ENCODE measurements at regions not wholly inside any gene's neighbourhood (a gene's known extent, or its start where the extent isn't known, plus 50 kb on each side); places are given as distances from the start of the nearest gene placed in this dataset.
A peak's percentile ranks its signal among the peaks of the same experiment; 100 is the strongest.

DNA sequence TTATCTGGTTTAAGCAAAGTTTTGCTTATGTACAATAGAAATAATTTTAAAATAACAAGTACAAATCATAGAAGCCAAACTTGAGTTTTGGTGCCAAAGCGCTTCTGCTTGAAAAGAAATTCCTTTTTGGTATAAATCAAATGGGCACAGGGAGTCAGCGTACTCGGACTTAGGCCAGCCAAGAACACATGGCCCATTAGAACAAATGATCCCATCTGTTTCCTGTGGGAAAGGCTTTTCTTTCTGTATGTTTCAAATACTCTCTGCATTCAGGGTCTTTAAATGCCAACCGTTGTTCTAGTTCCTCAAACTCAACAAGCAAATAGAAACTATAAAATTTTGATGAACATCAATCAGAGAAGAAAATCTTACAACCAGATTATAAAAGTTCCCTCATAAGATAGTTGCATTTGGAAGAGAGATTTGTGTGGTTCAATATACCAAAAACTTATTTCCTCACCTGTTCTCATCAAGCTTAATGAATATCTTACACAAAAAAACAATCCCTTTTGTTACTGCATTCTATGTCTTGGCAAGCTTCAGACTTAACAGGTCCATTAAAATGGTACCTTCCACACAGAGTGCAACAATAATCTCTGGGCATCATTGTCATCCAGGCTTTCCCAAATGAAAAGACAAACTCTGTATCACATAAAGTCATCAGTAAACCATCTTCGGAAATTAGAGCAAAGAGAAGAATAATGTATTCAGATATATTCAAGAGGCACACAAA is 739.8 kb upstream of the API5 start:
- no peaks in the 10 kb centered on the region for H3K36me3 ChIP-seq
- no peaks in the 10 kb centered on the region for H3K4me1 ChIP-seq
- no peak overlapping the region for H3K27ac ChIP-seq
- H3K9me3 ChIP-seq: peaks cover 0 to 10% (median 0%) of the 10 kb centered on the region in 4 donors
- TF ChIP-seq POLR2AphosphoS5 (IDR thresholded peaks at IDR 0.05) (no peak), POLR2A (IDR thresholded peaks at IDR 0.05) (no peak), EP300 (IDR thresholded peaks at IDR 0.05) (no peak)
- TF ChIP-seq, protein P1, sequence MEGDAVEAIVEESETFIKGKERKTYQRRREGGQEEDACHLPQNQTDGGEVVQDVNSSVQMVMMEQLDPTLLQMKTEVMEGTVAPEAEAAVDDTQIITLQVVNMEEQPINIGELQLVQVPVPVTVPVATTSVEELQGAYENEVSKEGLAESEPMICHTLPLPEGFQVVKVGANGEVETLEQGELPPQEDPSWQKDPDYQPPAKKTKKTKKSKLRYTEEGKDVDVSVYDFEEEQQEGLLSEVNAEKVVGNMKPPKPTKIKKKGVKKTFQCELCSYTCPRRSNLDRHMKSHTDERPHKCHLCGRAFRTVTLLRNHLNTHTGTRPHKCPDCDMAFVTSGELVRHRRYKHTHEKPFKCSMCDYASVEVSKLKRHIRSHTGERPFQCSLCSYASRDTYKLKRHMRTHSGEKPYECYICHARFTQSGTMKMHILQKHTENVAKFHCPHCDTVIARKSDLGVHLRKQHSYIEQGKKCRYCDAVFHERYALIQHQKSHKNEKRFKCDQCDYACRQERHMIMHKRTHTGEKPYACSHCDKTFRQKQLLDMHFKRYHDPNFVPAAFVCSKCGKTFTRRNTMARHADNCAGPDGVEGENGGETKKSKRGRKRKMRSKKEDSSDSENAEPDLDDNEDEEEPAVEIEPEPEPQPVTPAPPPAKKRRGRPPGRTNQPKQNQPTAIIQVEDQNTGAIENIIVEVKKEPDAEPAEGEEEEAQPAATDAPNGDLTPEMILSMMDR (IDR thresholded peaks at IDR 0.05): no peak
- no peaks in the 10 kb centered on the region for H3K27me3 ChIP-seq
- peak in 1 of 2 donors; percentile 38 for DNase-seq
- WGBS, 5 donors: 60 to 76% (median 71%) methylated on average over 5 of the region's 5 CpGs
- no peak overlapping the region for H3K4me3 ChIP-seq
- intact Hi-C loops (cut with DNase I; ENCODE audit: low total_unique reads): no loop called here

DNA sequence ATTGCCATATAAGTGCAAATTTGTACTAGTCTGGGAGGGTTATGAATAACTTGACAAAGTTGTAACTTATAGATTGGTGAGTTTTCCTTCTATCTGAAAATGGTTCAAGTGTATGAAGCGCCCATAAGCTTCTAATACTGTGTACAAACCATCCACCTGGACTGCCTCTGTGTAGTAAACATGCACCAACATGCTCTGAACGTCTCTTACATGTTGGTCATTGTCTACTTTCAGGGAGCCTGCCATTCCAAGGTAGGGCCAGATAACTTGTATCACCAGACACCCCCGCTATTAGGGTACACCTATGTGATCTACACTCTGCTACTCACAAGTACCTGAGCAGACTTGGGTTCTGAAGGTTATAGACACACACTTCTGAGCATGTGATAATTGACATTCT is 735.5 kb upstream of the API5 start:
- intact Hi-C loops (cut with DNase I; ENCODE audit: low total_unique reads): no loop called here
- TF ChIP-seq, protein P1 (IDR thresholded peaks at IDR 0.05): no peak
- no peak for TF ChIP-seq POLR2AphosphoS5 (IDR thresholded peaks at IDR 0.05)
- DNase-seq: no peak
- H3K36me3 ChIP-seq: no peaks in the 10 kb centered on the region
- 50 to 68% (median 54%) methylated on average over 3 of the region's 3 CpGs for WGBS, 5 donors
- H3K27ac ChIP-seq: no peak overlapping the region
- no peak overlapping the region for H3K4me3 ChIP-seq
- no peaks in the 10 kb centered on the region for H3K4me1 ChIP-seq
- H3K9me3 ChIP-seq: peaks cover 0 to 2% (median 0%) of the 10 kb centered on the region in 4 donors
- no peaks in the 10 kb centered on the region for H3K27me3 ChIP-seq

DNA sequence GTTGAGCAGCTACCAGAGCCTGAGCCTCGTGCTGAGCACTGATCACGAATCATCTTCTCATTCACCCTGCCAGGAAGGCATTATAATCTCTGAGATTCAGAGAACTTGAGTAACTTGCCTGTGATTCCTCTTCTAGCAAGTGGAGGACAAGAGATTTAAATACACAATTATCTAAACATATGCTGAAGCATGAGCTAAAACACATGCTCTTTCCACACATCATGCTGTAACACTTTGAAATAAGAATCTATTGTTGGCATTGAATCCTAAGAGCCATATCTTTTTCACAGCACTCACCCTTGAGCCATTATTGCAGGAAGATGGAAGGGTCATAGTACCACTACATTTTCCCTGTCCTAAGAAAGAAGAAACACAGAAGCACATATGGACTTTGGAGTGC is 722.5 kb upstream of the API5 start:
- TF ChIP-seq EP300 (IDR thresholded peaks at IDR 0.05) (no peak), POLR2AphosphoS5 (IDR thresholded peaks at IDR 0.05) (no peak), POLR2A (IDR thresholded peaks at IDR 0.05) (no peak)
- TF ChIP-seq, protein P1 (IDR thresholded peaks at IDR 0.05): no peak
- intact Hi-C loops (cut with DNase I; ENCODE audit: low total_unique reads): no loop called here
- no peak overlapping the region for H3K27ac ChIP-seq
- DNase-seq: no peak
- WGBS, 5 donors: 30 to 69% (median 57%) methylated on average over 2 of the region's 2 CpGs
- no peak overlapping the region for H3K4me3 ChIP-seq
- H3K4me1 ChIP-seq: no peaks in the 10 kb centered on the region
- H3K27me3 ChIP-seq: no peaks in the 10 kb centered on the region
- H3K36me3 ChIP-seq: no peaks in the 10 kb centered on the region
- H3K9me3 ChIP-seq: no peaks in the 10 kb centered on the region

DNA sequence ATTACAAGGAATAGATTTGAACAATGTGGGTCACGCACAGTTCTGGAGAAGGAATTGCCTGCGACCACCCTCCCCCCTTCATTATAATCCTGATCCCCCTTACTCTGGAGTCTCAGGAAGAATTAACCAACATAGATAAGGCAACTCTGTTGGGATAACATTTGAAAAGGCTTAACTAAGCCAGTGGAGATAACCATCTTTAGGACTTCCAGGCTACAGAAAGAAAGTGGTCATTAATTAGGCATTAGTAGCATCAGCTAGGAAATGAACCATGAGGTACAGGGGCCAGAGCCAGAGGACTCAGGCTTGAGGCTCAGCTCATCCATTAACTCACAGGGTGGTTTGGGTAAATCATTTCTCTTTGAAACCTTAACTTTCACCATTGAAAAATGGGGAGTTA is 720.0 kb upstream of the API5 start:
- no peaks in the 10 kb centered on the region for H3K9me3 ChIP-seq
- 70 to 81% (median 72%) methylated on average over 2 of the region's 2 CpGs for WGBS, 5 donors
- no peak overlapping the region for H3K27ac ChIP-seq
- H3K27me3 ChIP-seq: no peaks in the 10 kb centered on the region
- no peak overlapping the region for H3K4me3 ChIP-seq
- no peak for DNase-seq
- H3K4me1 ChIP-seq: no peaks in the 10 kb centered on the region
- H3K36me3 ChIP-seq: no peaks in the 10 kb centered on the region
- intact Hi-C loops (cut with DNase I; ENCODE audit: low total_unique reads): no loop called here
- no peak for TF ChIP-seq POLR2A (IDR thresholded peaks at IDR 0.05)
- TF ChIP-seq POLR2AphosphoS5 (IDR thresholded peaks at IDR 0.05): no peak
- TF ChIP-seq EP300 (IDR thresholded peaks at IDR 0.05): no peak
- TF ChIP-seq, protein P1 (IDR thresholded peaks at IDR 0.05): no peak

All from stomach (tissue), 8 donors.